SK-N-SH treated with all-trans-retinoic acid at 6 μM for 48 hours (cell line): ENCODE measurements at regions not wholly inside any gene's neighbourhood (a gene's known extent, or its start where the extent isn't known, plus 50 kb on each side); places are given as distances from the start of the nearest gene placed in this dataset.

Experiments used
- ATAC-seq: fragments of 200-7000 bp; cut with Tn5 transposase; 3 replicates; pipeline ENCODE4 v1.9.1; 2020; ENCODE audit warnings: mild to moderate bottlenecking, moderate library complexity
- ARNTL ChIP-seq: fragments of 450-650 bp; formaldehyde crosslinking; IDR thresholded peaks from 2 replicates; pipeline ENCODE4 v1.5.0; 2020; ENCODE audit warnings: low read depth, mild to moderate bottlenecking, moderate library complexity, borderline replicate concordance
- CSDC2 ChIP-seq: fragments of 250-450 bp; sonication (Bioruptor Pico); IDR thresholded peaks from 2 replicates; pipeline ENCODE4 v1.5.0; 2020; ENCODE audit warnings: mild to moderate bottlenecking, moderate library complexity
- ESRRG ChIP-seq: fragments of 250-450 bp; sonication (Bioruptor Pico); IDR thresholded peaks from 2 replicates; pipeline ENCODE4 v1.6.1; 2021; ENCODE audit warnings: mild to moderate bottlenecking
- GLIS3 ChIP-seq: fragments of 250-450 bp; sonication (Bioruptor Pico); IDR thresholded peaks from 2 replicates; pipeline ENCODE4 v1.5.0; 2020; ENCODE audit warnings: mild to moderate bottlenecking, moderate library complexity
- ISL1 ChIP-seq: fragments of 250-450 bp; sonication (Bioruptor Pico); IDR thresholded peaks from 2 replicates; pipeline ENCODE4 v2.1.2; 2022; ENCODE audit warnings: mild to moderate bottlenecking, moderate library complexity
- OSR1 ChIP-seq: fragments of 250-450 bp; sonication (Bioruptor Pico); IDR thresholded peaks from 2 replicates; pipeline ENCODE4 v1.8.0; 2022; ENCODE audit warnings: moderate library complexity, mild to moderate bottlenecking, inconsistent platforms
- PPARA ChIP-seq: fragments of 250-450 bp; sonication (Bioruptor Pico); IDR thresholded peaks from 2 replicates; pipeline ENCODE4 v1.5.0; 2020; ENCODE audit warnings: mild to moderate bottlenecking, borderline replicate concordance
- SNAI2 ChIP-seq: fragments of 250-450 bp; sonication (Bioruptor Pico); IDR thresholded peaks from 2 replicates; pipeline ENCODE4 v1.5.0; 2020; ENCODE audit warnings: mild to moderate bottlenecking, moderate library complexity
- TCF4 ChIP-seq: fragments of 250-450 bp; sonication (Bioruptor Pico); IDR thresholded peaks from 2 replicates; pipeline ENCODE4 v1.8.0; 2021; ENCODE audit warnings: mild to moderate bottlenecking, moderate library complexity, borderline replicate concordance
- TOX ChIP-seq: fragments of 250-450 bp; sonication (Bioruptor Pico); IDR thresholded peaks from 2 replicates; pipeline ENCODE4 v1.8.0; 2021; ENCODE audit warnings: mild to moderate bottlenecking, moderate library complexity, borderline replicate concordance
- ZC3H10 ChIP-seq: fragments of 250-450 bp; sonication (Bioruptor Pico); IDR thresholded peaks from 2 replicates; pipeline ENCODE4 v1.5.1; 2021; ENCODE audit warnings: mild to moderate bottlenecking, moderate library complexity
- ZFP3 ChIP-seq: fragments of 250-450 bp; sonication (Bioruptor Pico); IDR thresholded peaks from 2 replicates; pipeline ENCODE4 v1.5.0; 2020; ENCODE audit warnings: mild to moderate bottlenecking, moderate library complexity
- ZFP30 ChIP-seq: fragments of 450-650 bp; formaldehyde crosslinking; IDR thresholded peaks from 2 replicates; pipeline ENCODE4 v1.5.0; 2022; ENCODE audit warnings: mild to moderate bottlenecking, moderate library complexity
- ZNF565 ChIP-seq: fragments of 450-650 bp; formaldehyde crosslinking; conservative IDR thresholded peaks from 2 replicates; pipeline ENCODE4 v1.5.0; 2020; ENCODE audit warnings: low read depth, mild to moderate bottlenecking, moderate library complexity
- ZNF8 ChIP-seq: fragments of 450-650 bp; formaldehyde crosslinking; IDR thresholded peaks from 2 replicates; pipeline ENCODE4 v1.5.0; 2020; ENCODE audit warnings: mild to moderate bottlenecking, moderate library complexity
- TF ChIP-seq, protein P1 (sequence below): fragments of 250-450 bp; sonication (Bioruptor Pico); IDR thresholded peaks from 2 replicates; pipeline ENCODE4 v1.5.1; 2021; ENCODE audit warnings: mild to moderate bottlenecking, moderate library complexity
- TF ChIP-seq, protein P2 (sequence below): fragments of 250-450 bp; sonication (Bioruptor Pico); IDR thresholded peaks from 2 replicates; pipeline ENCODE4 v1.5.1; 2020; ENCODE audit warnings: low read depth, mild to moderate bottlenecking, moderate library complexity
- TF ChIP-seq, protein P3 (sequence below): fragments of 250-450 bp; sonication (Bioruptor Pico); IDR thresholded peaks from 2 replicates; pipeline ENCODE4 v1.8.0; 2020; ENCODE audit warnings: mild to moderate bottlenecking, moderate library complexity, borderline replicate concordance
- TF ChIP-seq, protein P4 (sequence below): fragments of 250-450 bp; sonication (Bioruptor Pico); IDR thresholded peaks from 2 replicates; pipeline ENCODE4 v1.8.0; 2021; ENCODE audit warnings: low read depth, mild to moderate bottlenecking, moderate library complexity, borderline replicate concordance
- TF ChIP-seq, protein P5 (sequence below): fragments of 250-450 bp; sonication (Bioruptor Pico); IDR thresholded peaks from 2 replicates; pipeline ENCODE4 v1.5.0; 2020; ENCODE audit warnings: mild to moderate bottlenecking, moderate library complexity

DNA sequence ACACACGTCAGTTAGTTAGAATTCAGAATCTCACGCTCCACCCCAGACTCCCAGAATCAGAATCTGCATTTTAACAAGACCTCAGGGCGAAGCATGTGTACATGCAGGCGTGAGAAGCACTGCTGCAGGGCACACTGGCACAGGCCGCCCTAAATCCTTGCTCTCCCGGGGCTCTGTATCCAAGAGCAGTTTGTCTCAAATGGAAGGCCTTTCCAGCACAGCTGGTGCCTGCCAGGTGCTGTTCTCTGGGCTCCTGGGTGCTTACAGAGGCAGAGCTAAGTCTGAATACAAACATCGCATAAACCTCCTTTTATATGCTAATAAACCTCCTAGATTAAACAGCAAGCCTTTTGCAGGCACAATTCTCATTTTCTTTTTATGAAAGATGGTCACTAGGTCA is 119.1 kb upstream of the CD93 start:
- ATAC-seq = no peak
- TF ChIP-seq, protein P1, sequence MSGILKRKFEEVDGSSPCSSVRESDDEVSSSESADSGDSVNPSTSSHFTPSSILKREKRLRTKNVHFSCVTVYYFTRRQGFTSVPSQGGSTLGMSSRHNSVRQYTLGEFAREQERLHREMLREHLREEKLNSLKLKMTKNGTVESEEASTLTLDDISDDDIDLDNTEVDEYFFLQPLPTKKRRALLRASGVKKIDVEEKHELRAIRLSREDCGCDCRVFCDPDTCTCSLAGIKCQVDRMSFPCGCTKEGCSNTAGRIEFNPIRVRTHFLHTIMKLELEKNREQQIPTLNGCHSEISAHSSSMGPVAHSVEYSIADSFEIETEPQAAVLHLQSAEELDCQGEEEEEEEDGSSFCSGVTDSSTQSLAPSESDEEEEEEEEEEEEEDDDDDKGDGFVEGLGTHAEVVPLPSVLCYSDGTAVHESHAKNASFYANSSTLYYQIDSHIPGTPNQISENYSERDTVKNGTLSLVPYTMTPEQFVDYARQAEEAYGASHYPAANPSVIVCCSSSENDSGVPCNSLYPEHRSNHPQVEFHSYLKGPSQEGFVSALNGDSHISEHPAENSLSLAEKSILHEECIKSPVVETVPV (CRISPR knock-in tag) = no peak
- TF ChIP-seq SNAI2 (CRISPR knock-in tag) = no peak
- TF ChIP-seq ISL1 (CRISPR knock-in tag) = no peak
- no peak for TF ChIP-seq ZNF8

DNA sequence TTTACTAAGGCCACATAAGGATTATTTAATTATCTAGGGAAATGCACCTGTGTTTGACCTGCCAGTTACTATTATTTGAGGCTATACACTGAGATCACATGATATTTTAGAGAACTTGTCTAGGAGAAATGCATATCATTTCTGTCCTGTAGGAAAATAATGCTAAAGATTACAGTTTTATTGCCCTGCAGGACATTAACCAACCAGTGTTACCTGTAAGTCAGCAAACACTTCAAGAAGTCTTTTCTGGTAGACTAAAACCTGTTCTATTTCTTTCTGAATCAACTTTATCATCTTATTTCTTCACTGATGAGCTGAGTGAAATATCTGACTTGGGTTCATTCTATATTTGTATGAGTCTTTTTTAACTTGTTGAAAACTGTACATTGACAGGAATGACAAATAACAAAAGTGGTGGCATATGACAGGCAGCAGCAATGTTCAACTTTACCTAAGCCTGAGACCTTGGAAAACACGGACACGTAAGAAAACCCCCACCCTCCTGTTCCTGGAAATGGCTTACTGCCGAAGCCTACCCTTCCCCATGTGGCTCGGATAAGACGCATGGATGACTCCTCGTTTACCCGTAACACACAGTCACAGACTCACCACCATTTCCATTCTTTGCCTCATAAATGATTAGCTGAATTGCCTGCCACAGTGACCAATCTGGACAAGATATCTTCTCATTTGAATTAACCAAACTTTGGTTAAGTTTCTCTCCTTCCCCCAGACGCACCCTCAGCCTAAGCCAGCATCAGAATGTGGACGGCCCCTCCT is 118.0 kb upstream of the CD93 start:
- TF ChIP-seq, protein P1 (CRISPR knock-in tag) = no peak
- TF ChIP-seq PPARA (CRISPR knock-in tag) = no peak
- no peak for TF ChIP-seq GLIS3 (CRISPR knock-in tag)
- no peak for ATAC-seq

DNA sequence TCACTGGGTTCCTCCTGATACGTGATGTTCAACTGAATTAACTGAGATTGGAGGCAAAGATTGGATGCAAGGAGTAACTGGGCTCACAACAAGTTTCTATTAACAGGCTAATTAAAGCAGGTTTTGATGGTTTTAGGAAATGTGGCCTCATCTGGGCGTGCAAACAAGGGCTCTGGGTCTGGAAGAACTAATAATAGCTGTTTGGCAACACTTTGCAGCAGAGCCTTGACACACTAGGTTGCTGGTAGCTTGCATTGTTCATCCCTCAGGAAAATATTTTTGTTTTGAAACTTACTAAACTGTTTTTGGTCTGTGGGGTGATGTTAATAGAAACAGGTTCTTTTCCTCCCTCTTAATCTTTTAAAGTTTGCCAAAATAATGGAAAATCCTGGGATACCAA is 117.2 kb upstream of the CD93 start:
- TF ChIP-seq ZNF8 (no peak), TCF4 (CRISPR knock-in tag) (no peak), ARNTL (CRISPR knock-in tag) (no peak), ZFP30 (CRISPR knock-in tag) (no peak), ZNF565 (CRISPR knock-in tag) (no peak), PPARA (CRISPR knock-in tag) (no peak), CSDC2 (CRISPR knock-in tag) (no peak), ZC3H10 (CRISPR knock-in tag) (no peak), GLIS3 (CRISPR knock-in tag) (no peak), ZFP3 (CRISPR knock-in tag) (no peak), OSR1 (CRISPR knock-in tag) (no peak)
- TF ChIP-seq, protein P2, sequence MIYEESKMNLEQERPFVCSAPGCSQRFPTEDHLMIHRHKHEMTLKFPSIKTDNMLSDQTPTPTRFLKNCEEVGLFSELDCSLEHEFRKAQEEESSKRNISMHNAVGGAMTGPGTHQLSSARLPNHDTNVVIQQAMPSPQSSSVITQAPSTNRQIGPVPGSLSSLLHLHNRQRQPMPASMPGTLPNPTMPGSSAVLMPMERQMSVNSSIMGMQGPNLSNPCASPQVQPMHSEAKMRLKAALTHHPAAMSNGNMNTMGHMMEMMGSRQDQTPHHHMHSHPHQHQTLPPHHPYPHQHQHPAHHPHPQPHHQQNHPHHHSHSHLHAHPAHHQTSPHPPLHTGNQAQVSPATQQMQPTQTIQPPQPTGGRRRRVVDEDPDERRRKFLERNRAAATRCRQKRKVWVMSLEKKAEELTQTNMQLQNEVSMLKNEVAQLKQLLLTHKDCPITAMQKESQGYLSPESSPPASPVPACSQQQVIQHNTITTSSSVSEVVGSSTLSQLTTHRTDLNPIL (CRISPR knock-in tag) = no peak
- TF ChIP-seq, protein P3, sequence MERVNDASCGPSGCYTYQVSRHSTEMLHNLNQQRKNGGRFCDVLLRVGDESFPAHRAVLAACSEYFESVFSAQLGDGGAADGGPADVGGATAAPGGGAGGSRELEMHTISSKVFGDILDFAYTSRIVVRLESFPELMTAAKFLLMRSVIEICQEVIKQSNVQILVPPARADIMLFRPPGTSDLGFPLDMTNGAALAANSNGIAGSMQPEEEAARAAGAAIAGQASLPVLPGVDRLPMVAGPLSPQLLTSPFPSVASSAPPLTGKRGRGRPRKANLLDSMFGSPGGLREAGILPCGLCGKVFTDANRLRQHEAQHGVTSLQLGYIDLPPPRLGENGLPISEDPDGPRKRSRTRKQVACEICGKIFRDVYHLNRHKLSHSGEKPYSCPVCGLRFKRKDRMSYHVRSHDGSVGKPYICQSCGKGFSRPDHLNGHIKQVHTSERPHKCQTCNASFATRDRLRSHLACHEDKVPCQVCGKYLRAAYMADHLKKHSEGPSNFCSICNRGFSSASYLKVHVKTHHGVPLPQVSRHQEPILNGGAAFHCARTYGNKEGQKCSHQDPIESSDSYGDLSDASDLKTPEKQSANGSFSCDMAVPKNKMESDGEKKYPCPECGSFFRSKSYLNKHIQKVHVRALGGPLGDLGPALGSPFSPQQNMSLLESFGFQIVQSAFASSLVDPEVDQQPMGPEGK = no peak
- TF ChIP-seq, protein P4, sequence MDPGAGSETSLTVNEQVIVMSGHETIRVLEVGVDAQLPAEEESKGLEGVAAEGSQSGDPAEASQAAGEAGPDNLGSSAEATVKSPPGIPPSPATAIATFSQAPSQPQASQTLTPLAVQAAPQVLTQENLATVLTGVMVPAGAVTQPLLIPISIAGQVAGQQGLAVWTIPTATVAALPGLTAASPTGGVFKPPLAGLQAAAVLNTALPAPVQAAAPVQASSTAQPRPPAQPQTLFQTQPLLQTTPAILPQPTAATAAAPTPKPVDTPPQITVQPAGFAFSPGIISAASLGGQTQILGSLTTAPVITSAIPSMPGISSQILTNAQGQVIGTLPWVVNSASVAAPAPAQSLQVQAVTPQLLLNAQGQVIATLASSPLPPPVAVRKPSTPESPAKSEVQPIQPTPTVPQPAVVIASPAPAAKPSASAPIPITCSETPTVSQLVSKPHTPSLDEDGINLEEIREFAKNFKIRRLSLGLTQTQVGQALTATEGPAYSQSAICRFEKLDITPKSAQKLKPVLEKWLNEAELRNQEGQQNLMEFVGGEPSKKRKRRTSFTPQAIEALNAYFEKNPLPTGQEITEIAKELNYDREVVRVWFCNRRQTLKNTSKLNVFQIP = no peak
- no peak for ATAC-seq

DNA sequence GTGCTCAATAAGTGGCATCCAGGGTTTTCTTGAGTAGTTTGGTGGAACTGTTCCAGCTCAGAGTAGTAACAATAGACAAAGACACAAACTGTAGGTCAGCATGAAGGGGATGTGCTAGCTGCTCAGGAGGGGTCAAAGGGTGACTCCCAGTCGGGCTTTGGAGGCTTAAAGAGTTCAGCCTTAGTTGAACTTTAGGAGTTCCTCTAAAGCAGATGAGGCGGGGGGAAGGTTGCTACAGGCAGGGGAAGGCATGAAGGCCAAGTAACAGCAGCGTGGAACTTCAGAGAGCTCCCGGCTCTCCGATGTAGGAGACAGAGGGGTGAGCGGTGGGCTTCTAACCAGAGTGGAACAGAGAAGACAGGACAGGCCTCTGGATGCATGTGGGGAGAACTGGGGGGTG is 115.5 kb upstream of the CD93 start:
- ATAC-seq = no peak
- TF ChIP-seq PPARA (CRISPR knock-in tag) = no peak
- no peak for TF ChIP-seq SNAI2 (CRISPR knock-in tag)
- TF ChIP-seq, protein P5, sequence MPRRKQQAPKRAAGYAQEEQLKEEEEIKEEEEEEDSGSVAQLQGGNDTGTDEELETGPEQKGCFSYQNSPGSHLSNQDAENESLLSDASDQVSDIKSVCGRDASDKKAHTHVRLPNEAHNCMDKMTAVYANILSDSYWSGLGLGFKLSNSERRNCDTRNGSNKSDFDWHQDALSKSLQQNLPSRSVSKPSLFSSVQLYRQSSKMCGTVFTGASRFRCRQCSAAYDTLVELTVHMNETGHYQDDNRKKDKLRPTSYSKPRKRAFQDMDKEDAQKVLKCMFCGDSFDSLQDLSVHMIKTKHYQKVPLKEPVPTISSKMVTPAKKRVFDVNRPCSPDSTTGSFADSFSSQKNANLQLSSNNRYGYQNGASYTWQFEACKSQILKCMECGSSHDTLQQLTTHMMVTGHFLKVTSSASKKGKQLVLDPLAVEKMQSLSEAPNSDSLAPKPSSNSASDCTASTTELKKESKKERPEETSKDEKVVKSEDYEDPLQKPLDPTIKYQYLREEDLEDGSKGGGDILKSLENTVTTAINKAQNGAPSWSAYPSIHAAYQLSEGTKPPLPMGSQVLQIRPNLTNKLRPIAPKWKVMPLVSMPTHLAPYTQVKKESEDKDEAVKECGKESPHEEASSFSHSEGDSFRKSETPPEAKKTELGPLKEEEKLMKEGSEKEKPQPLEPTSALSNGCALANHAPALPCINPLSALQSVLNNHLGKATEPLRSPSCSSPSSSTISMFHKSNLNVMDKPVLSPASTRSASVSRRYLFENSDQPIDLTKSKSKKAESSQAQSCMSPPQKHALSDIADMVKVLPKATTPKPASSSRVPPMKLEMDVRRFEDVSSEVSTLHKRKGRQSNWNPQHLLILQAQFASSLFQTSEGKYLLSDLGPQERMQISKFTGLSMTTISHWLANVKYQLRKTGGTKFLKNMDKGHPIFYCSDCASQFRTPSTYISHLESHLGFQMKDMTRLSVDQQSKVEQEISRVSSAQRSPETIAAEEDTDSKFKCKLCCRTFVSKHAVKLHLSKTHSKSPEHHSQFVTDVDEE (CRISPR knock-in tag) = no peak
- TF ChIP-seq ZFP30 (CRISPR knock-in tag) = no peak
- no peak for TF ChIP-seq ZNF565 (CRISPR knock-in tag)
- TF ChIP-seq TOX (CRISPR knock-in tag) = no peak
- TF ChIP-seq, protein P4 = no peak
- no peak for TF ChIP-seq ISL1 (CRISPR knock-in tag)
- no peak for TF ChIP-seq ZC3H10 (CRISPR knock-in tag)
- TF ChIP-seq, protein P2 (CRISPR knock-in tag) = no peak
- TF ChIP-seq ESRRG = no peak
- no peak for TF ChIP-seq OSR1 (CRISPR knock-in tag)
- no peak for TF ChIP-seq ZNF8
- no peak for TF ChIP-seq CSDC2 (CRISPR knock-in tag)
- TF ChIP-seq ARNTL (CRISPR knock-in tag) = no peak
- TF ChIP-seq TCF4 (CRISPR knock-in tag) = no peak
